ENCODE measurements at regions not wholly inside any gene's neighbourhood (a gene's known extent, or its start where the extent isn't known, plus 50 kb on each side); places are given as distances from the start of the nearest gene placed in this dataset.

DNA sequence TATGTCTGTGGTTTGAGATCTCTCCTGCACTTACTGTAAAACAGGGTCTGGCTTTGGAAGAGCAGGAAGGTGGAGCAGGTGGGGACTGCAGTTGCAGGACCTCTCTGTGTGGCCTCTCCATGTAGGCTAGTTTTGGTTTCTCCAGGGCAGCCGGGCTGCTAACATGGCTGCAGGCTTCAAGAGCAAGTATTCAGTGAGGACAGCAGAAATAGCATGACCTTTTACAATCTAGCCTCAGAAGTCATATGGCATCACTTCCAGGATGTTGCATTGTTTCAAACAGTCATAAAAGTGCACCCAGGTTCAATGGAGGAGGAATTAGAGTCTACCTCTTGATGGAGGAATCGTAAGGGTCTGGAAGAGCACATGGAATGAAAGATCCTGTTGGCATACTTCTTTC, 728.7 kb downstream of the NTRK3 start:
- Mint-ChIP-seq H3K27ac (no peak overlapping the region), H3K27me3 (no peaks in the 10 kb centered on the region), H3K4me1 (no peaks in the 10 kb centered on the region), H3K9me3 (peaks cover 4% of the 10 kb centered on the region), H3K4me3 (no peak overlapping the region), H3K36me3 (ENCODE audit: low read depth) (no peaks in the 10 kb centered on the region)
- no peak for DNase-seq
- ChIA-PET POLR2A (no interaction called here), CTCF (no interaction called here)

DNA sequence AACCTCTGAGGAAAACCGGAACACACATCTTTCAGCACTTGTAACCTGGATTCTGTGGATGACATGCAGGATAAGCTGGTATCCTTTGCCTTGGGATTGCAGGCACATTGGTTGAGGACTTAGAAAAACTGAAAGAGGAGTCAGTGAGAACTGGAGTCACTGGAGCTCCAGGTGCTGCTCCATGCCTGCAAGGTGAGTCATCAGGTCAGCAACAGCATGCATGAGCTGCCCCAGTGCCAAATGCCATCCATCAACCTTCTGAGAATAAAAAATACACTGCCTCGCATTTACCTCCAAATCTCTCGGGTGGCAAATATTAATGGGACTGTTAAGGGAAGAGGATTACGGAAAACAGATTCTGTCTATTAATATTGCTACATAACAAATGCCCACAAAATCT, 729.1 kb downstream of the NTRK3 start:
- POLR2A ChIA-PET = no interaction called here
- H3K9me3 Mint-ChIP-seq = peaks cover 5% of the 10 kb centered on the region
- no peaks in the 10 kb centered on the region for H3K27me3 Mint-ChIP-seq
- CTCF ChIA-PET = no interaction called here
- no peak for DNase-seq
- H3K4me3 Mint-ChIP-seq = no peak overlapping the region
- no peak overlapping the region for H3K27ac Mint-ChIP-seq
- no peaks in the 10 kb centered on the region for H3K36me3 Mint-ChIP-seq (ENCODE audit: low read depth)
- H3K4me1 Mint-ChIP-seq = no peaks in the 10 kb centered on the region

DNA sequence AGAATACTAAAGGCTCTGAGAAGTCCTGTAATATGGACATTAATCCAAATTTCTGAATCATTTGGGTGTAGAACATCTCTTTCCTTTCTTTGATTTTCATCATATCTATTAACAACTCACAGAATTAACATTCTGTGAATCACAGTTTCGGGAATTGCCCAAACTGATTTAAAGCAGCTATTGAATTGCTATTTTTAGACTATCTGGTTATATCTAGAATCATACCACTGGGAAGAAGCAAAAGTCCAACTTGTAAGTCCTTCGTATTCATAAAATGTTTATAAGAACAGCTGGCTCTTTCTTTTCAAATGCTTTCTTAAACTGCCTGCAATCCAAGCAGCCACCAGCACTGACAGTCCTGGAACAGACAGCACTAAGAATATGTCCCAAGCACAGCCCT, 733.0 kb downstream of the NTRK3 start:
- Mint-ChIP-seq H3K9me3 (peaks cover 5% of the 10 kb centered on the region), H3K4me3 (no peak overlapping the region), H3K27ac (no peak overlapping the region), H3K27me3 (no peaks in the 10 kb centered on the region), H3K4me1 (no peaks in the 10 kb centered on the region), H3K36me3 (ENCODE audit: low read depth) (no peaks in the 10 kb centered on the region)
- no peak for DNase-seq
- ChIA-PET POLR2A (no interaction called here), CTCF (no interaction called here)

DNA sequence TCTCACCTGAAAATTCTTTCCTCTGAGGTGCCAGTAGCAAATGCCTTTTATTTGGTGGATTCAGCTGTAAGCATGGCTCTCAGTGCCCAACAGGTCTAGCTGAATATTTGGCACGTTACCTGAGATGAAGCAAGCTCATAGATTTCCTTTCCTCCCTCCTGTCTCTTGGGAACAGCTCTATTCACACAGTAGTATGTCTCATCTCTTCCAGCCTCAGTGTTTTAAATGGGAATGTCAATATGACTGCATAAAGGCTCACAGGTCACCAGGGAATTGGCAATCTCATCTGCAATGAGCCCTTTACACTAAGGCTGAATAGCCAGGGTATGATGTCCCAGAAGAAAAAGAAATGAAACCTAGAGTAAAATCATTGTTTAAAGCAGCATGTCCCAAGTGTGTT, 733.5 kb downstream of the NTRK3 start:
- DNase-seq = no peak
- Mint-ChIP-seq H3K36me3 (ENCODE audit: low read depth) (no peaks in the 10 kb centered on the region), H3K27me3 (no peaks in the 10 kb centered on the region), H3K4me3 (no peak overlapping the region), H3K9me3 (peaks cover 5% of the 10 kb centered on the region), H3K4me1 (no peaks in the 10 kb centered on the region), H3K27ac (no peak overlapping the region)
- POLR2A ChIA-PET = no interaction called here
- CTCF ChIA-PET = no interaction called here

DNA sequence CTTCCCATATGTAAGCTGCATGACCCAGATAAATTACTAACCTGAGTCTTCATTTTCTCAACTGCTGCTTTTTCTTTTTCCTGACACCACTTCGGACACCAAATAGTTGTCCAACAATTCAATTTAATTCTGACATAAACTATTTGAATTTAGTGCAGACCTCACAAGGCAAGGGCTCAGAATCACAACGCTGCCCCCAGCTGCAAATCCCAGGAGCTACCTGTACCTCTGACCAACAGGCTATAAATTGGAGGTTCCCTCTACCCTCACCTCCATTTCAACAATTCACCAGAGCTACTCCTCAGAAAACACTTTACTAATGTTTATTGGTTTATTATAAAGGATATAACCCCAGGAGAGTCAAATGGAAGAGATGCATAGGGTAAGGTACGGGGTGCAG, 737.6 kb downstream of the NTRK3 start:
- no peaks in the 10 kb centered on the region for H3K4me1 Mint-ChIP-seq
- DNase-seq = no peak
- peaks cover 5% of the 10 kb centered on the region for H3K9me3 Mint-ChIP-seq
- no peaks in the 10 kb centered on the region for H3K36me3 Mint-ChIP-seq (ENCODE audit: low read depth)
- POLR2A ChIA-PET = no interaction called here
- CTCF ChIA-PET = no interaction called here
- H3K27ac Mint-ChIP-seq = no peak overlapping the region
- H3K27me3 Mint-ChIP-seq = no peaks in the 10 kb centered on the region
- no peak overlapping the region for H3K4me3 Mint-ChIP-seq

DNA sequence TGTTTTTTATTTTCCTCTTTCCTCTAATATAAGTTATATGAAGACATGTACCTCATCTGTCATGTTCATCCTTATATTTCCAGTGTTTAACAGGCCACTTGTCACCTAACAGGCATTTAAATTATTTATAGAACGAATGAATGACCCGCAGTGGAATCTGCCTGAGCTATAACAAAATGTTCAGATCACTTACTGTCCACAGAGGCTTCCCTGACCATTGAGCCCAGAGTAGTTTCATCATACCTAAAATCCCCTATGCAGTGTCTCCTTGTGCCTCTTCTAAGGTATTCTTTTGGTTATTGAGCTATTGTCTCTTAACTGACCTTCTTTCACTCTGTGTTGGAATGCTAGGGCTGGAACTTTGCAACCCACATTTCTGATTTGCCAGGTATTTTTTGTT, 748.5 kb downstream of the NTRK3 start:
- H3K4me3 Mint-ChIP-seq = no peak overlapping the region
- DNase-seq = no peak
- H3K4me1 Mint-ChIP-seq = no peaks in the 10 kb centered on the region
- no peaks in the 10 kb centered on the region for H3K36me3 Mint-ChIP-seq (ENCODE audit: low read depth)
- no peak overlapping the region for H3K27ac Mint-ChIP-seq
- POLR2A ChIA-PET = no interaction called here
- H3K9me3 Mint-ChIP-seq = peaks cover 3% of the 10 kb centered on the region
- CTCF ChIA-PET = no interaction called here
- no peaks in the 10 kb centered on the region for H3K27me3 Mint-ChIP-seq

DNA sequence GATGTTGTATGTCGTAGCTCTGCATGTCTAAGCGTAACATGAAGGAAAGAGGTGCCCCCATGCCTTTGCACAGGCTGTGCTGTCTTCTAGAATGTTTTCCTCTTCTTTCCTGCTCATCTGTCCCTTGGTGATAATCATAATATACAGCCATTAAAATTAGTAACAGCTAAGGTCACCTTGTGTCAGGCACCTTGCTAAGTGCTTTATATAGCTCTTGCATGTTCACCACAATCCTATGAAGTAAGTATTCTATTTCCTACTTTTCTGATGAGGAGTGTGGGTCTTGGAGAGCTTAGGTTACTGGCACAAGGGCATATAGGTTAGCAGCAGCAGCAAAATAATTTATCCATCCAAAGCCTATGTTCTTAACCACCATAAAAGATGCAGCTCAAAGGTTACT, 754.4 kb downstream of the NTRK3 start:
- CTCF ChIA-PET = no interaction called here
- no peak for DNase-seq
- Mint-ChIP-seq H3K4me1 (no peaks in the 10 kb centered on the region), H3K9me3 (no peaks in the 10 kb centered on the region), H3K27ac (no peak overlapping the region), H3K4me3 (no peak overlapping the region), H3K27me3 (no peaks in the 10 kb centered on the region), H3K36me3 (ENCODE audit: low read depth) (no peaks in the 10 kb centered on the region)
- POLR2A ChIA-PET = no interaction called here

DNA sequence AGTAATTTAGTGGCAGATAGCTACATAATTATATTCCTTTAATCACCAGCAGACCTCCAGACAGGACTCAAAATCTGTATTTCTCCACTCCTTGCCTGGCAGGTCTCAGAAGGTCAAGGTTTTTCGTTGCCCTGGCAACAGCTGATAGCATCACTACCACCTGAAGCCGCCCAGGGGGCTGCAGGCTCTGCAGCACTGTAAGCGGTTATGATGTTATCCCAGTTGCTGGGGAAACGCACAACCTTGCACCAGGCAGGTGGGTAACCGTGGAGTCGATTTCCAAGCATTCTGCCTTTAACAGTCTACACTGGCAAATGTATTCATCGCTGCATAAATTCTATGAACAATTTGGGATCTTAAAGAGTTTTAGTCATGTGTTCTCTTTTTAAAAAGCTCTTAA, 756.3 kb downstream of the NTRK3 start:
- Mint-ChIP-seq H3K4me1 (no peaks in the 10 kb centered on the region), H3K27me3 (no peaks in the 10 kb centered on the region), H3K36me3 (ENCODE audit: low read depth) (no peaks in the 10 kb centered on the region), H3K4me3 (no peak overlapping the region), H3K27ac (no peak overlapping the region), H3K9me3 (no peaks in the 10 kb centered on the region)
- no peak for DNase-seq
- ChIA-PET POLR2A (no interaction called here), CTCF (no interaction called here)

DNA sequence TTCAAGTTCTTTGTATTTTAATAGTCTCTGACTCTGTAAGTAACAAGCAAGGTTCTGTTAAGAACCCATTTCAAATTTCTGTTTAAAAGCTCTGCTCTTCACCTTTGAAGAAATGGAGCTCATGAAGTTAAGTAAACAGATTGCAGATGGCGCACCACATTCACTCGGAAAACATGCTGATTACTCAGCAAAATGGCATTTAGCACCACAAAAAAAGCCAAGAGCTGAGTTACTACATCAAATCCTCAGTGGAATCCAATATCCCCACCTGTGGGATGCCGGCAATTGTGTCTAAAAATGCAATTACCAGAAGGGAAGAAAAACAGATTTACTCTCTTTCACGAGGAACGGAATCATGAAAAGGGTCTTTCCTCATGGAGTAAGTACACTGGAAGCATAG, 758.0 kb downstream of the NTRK3 start:
- peaks cover 2% of the 10 kb centered on the region for H3K9me3 Mint-ChIP-seq
- no peak for DNase-seq
- no peak overlapping the region for H3K27ac Mint-ChIP-seq
- ChIA-PET CTCF (no interaction called here), POLR2A (no interaction called here)
- H3K4me3 Mint-ChIP-seq = no peak overlapping the region
- no peaks in the 10 kb centered on the region for H3K36me3 Mint-ChIP-seq (ENCODE audit: low read depth)
- no peaks in the 10 kb centered on the region for H3K4me1 Mint-ChIP-seq
- no peaks in the 10 kb centered on the region for H3K27me3 Mint-ChIP-seq

DNA sequence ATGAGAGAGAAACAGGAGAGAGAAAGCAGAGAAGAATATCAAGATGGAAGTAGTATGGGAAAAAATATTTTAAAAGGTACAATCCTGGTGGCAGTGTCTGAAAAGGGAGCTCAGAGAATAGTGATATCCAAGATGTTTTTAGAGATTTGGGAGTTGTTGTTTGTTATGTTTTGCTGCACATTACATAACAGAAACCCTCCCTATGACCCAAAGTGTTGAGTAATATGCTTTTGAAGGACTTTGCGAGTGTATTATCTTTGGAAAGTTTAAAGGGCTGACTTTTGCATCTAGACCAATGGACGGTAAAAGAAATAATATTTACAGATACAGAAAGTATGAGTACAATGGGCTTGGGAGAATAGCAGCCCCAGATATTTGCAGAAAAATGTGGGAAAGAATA, 759.7 kb downstream of the NTRK3 start:
- no peaks in the 10 kb centered on the region for H3K27me3 Mint-ChIP-seq
- no peaks in the 10 kb centered on the region for H3K4me1 Mint-ChIP-seq
- no peak overlapping the region for H3K27ac Mint-ChIP-seq
- H3K9me3 Mint-ChIP-seq = peaks cover 4% of the 10 kb centered on the region
- no peak for DNase-seq
- no peak overlapping the region for H3K4me3 Mint-ChIP-seq
- no peaks in the 10 kb centered on the region for H3K36me3 Mint-ChIP-seq (ENCODE audit: low read depth)
- ChIA-PET CTCF (no interaction called here), POLR2A (no interaction called here)

DNA sequence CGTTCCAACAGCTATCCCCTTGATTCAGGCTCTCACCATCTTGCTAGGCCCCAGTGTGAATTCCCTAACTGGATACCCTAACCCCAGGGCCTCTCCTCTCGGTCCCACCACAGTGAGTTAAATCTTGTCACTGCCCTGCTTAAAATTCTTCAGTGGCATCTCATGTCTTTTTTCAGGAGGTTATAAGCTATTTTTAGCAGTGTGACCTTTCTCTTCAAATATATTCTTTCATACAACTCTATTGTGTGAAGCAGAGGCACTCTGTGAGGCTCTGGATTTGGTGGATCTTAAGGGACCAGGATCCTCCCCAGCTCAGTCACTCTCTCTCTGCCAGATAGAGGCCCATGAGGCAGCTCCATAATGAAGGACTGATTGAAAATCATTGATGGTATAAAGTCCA, 760.4 kb downstream of the NTRK3 start:
- H3K36me3 Mint-ChIP-seq (ENCODE audit: low read depth) = no peaks in the 10 kb centered on the region
- no peak overlapping the region for H3K4me3 Mint-ChIP-seq
- DNase-seq = no peak
- peaks cover 6% of the 10 kb centered on the region for H3K9me3 Mint-ChIP-seq
- POLR2A ChIA-PET = no interaction called here
- no peak overlapping the region for H3K27ac Mint-ChIP-seq
- H3K27me3 Mint-ChIP-seq = no peaks in the 10 kb centered on the region
- H3K4me1 Mint-ChIP-seq = no peaks in the 10 kb centered on the region
- CTCF ChIA-PET = interaction anchor here (0.6 kb wide), 1 partner anchor 1077 kb away, joined by 4 read pairs; no protein-coding TSS in a partner anchor

DNA sequence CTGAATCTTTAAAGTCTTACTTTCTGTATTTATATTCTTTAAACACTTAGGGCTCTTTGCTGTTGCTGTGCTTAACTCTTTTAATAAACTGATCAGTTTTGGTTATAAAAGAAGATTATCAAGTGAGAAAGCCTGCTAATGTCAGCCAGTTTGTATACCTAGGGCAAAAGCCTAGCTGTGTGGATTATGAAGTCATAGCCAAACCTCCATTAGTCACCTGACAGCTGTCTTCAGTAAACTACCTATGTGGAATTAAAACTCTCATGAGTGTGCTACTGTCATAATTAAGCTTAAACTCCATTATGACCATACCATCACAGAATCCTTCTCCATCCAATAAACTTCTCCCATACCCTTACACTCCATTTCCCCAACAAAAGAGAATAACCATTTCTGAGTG, 762.7 kb downstream of the NTRK3 start:
- H3K9me3 Mint-ChIP-seq = peaks cover 6% of the 10 kb centered on the region
- POLR2A ChIA-PET = no interaction called here
- H3K4me1 Mint-ChIP-seq = no peaks in the 10 kb centered on the region

DNA sequence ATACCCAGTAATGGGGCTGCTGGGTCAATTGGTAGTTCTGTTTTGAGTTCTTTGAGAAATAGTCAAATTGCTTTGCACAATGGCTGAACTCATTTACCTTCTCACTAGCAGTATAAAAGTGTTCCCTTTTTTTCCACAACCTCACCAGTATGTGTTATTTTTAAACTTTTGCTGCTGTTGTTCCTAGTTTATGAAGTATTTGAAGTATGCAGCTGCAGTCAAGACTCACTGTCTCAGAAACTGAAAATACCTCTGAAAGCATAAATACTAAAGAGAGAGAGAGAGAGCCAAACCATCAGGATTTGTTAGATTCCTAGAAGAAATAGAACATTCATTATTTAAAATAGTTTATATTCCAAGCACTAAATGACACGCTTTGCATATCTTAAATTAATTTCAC, 764.2 kb downstream of the NTRK3 start:
- CTCF ChIA-PET = no interaction called here
- Mint-ChIP-seq H3K4me1 (no peaks in the 10 kb centered on the region), H3K9me3 (peaks cover 8% of the 10 kb centered on the region), H3K36me3 (ENCODE audit: low read depth) (no peaks in the 10 kb centered on the region), H3K27ac (no peak overlapping the region), H3K4me3 (no peak overlapping the region), H3K27me3 (no peaks in the 10 kb centered on the region)
- DNase-seq = no peak
- POLR2A ChIA-PET = no interaction called here

More for the DNA sequence above, 762.7 kb downstream of the NTRK3 start:
- H3K36me3 Mint-ChIP-seq (ENCODE audit: low read depth) = no peaks in the 10 kb centered on the region
- no peak for DNase-seq
- no peaks in the 10 kb centered on the region for H3K27me3 Mint-ChIP-seq
- H3K27ac Mint-ChIP-seq = no peak overlapping the region
- no peak overlapping the region for H3K4me3 Mint-ChIP-seq
- CTCF ChIA-PET = no interaction called here

DNA sequence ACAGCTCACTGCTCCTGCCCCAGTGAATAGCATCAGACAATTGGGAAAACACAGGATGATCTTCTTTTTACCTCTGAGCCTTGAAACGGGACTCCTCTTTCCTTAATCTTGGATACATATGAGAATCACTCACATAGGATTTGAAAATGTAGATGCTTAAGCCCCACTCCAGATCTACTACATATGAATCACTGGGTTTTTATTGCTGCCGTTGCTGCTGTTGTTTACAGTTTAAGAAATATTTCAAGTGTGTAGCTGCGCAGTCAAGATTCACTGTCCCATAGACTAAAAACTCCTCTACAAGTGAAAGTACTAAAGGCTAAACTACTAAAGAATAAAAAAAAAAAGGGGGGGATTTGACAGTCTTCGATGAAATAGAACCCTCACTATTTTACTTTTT, 765.9 kb downstream of the NTRK3 start:
- no peaks in the 10 kb centered on the region for H3K4me1 Mint-ChIP-seq
- H3K9me3 Mint-ChIP-seq = peaks cover 8% of the 10 kb centered on the region
- H3K4me3 Mint-ChIP-seq = no peak overlapping the region
- CTCF ChIA-PET = no interaction called here
- DNase-seq = no peak
- H3K36me3 Mint-ChIP-seq (ENCODE audit: low read depth) = no peaks in the 10 kb centered on the region
- H3K27me3 Mint-ChIP-seq = no peaks in the 10 kb centered on the region
- no peak overlapping the region for H3K27ac Mint-ChIP-seq
- POLR2A ChIA-PET = no interaction called here
